ENCODE measurements at regions not wholly inside any gene's neighbourhood (a gene's known extent, or its start where the extent isn't known, plus 50 kb on each side); places are given as distances from the start of the nearest gene placed in this dataset.

DNA sequence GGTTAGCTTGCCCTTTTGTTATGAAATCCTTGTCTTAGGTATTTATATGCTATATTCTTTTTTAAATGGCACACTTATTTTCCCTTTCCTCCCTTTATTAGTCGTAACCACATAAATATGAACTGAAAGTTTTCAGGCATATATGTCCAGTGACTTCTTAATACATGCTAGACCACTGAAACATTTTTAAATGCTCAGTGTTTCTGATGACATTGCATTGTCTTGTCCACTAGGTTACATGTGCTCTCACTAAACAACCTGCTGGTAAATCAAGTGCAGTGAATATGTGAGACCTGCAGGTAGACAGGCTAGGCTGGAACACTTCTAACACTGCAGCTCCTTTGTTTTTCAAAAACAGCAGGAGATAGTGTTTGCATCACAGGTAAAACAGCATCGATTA, 332.6 kb upstream of the DACH1 start:
- TF ChIP-seq SP1 (IDR thresholded peaks at IDR 0.05) (no peak), SUZ12 (IDR thresholded peaks at IDR 0.05) (no peak), FOXK2 (IDR thresholded peaks at IDR 0.05) (no peak), LEF1 (IDR thresholded peaks at IDR 0.05; ENCODE audit: borderline replicate concordance) (no peak), TARDBP (IDR thresholded peaks at IDR 0.05) (no peak), ARNT (IDR thresholded peaks at IDR 0.05) (no peak), ELF4 (IDR thresholded peaks at IDR 0.05) (no peak), L3MBTL2 (conservative IDR thresholded peaks at IDR 0.05) (no peak), BHLHE40 (IDR thresholded peaks at IDR 0.05; ENCODE audit: borderline replicate concordance) (no peak), FOXM1 (IDR thresholded peaks at IDR 0.05; ENCODE audit: borderline replicate concordance) (no peak), NFRKB (IDR thresholded peaks at IDR 0.05) (no peak), FOXA1 (IDR thresholded peaks at IDR 0.05) (no peak), ZNF384 (IDR thresholded peaks at IDR 0.05) (no peak)
- TF ChIP-seq, protein P1, sequence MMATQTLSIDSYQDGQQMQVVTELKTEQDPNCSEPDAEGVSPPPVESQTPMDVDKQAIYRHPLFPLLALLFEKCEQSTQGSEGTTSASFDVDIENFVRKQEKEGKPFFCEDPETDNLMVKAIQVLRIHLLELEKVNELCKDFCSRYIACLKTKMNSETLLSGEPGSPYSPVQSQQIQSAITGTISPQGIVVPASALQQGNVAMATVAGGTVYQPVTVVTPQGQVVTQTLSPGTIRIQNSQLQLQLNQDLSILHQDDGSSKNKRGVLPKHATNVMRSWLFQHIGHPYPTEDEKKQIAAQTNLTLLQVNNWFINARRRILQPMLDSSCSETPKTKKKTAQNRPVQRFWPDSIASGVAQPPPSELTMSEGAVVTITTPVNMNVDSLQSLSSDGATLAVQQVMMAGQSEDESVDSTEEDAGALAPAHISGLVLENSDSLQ (IDR thresholded peaks at IDR 0.05) = no peak
